ENCODE measurements at regions not wholly inside any gene's neighbourhood (a gene's known extent, or its start where the extent isn't known, plus 50 kb on each side); places are given as distances from the start of the nearest gene placed in this dataset.
"Not testable (repeated sequence)": the region's sequence is repeated elsewhere in the genome, so short reads cannot be mapped to it uniquely, and the experiment has no call there.

GRCh38 chr5:57937501-57938173 lies 455.0 kb upstream of the ACTBL2 start:
- CTCF ChIA-PET: interaction anchor here (1.1 to 1.3 kb wide), 2 partner anchors 9 to 14 kb away, joined by 3 to 5 read pairs; no protein-coding TSS in a partner anchor

GRCh38 chr5:57937025-57937424 lies 454.4 kb upstream of the ACTBL2 start:
- peaks cover 0 to 4% (median 2%) of the 10 kb centered on the region in 4 experiments for H3K4me1 ChIP-seq (ENCODE audit: control extremely low read depth in 1 of 4, control insufficient read depth in 4 of 4, insufficient read depth in 4 of 4, low read length in 3 of 4)
- CTCF ChIA-PET: interaction anchor here (1.1 kb wide), 1 partner anchor 14 kb away, joined by 3 read pairs; no protein-coding TSS in a partner anchor
- no peaks in the 10 kb centered on the region for H3K27me3 ChIP-seq (replicated peaks in 2 of 5; ENCODE audit: control insufficient read depth in 4 of 5, insufficient read depth in 5 of 5, low read length in 4 of 5)
- DNase-seq: no peak
- H3K27ac ChIP-seq (ENCODE audit: insufficient read depth in 1 of 2, low read depth in 1 of 2, low read length in 2 of 2, poor library complexity in 1 of 2, severe bottlenecking in 2 of 2): no peak overlapping the region
- H3K9me3 ChIP-seq (ENCODE audit: control extremely low read depth in 1 of 5, control insufficient read depth in 4 of 5, insufficient read depth in 2 of 5, low read depth in 1 of 5, low read length in 4 of 5): no peaks in the 10 kb centered on the region
- WGBS (ENCODE audit: insufficient coverage): 100% methylated on average over 1 of the region's 3 CpGs
- H3K4me3 ChIP-seq (ENCODE audit: control insufficient read depth in 1 of 7, extremely low read depth in 1 of 7, insufficient read depth in 4 of 7, low read depth in 2 of 7, low read length in 6 of 7): no peak overlapping the region
- no peaks in the 10 kb centered on the region for H3K36me3 ChIP-seq (ENCODE audit: control insufficient read depth in 4 of 4, insufficient read depth in 4 of 4, low read length in 3 of 4)
- POLR2A ChIA-PET: no interaction called here

More at GRCh38 chr5:57937501-57938173, 455.0 kb upstream of the ACTBL2 start:
- Histone ChIP-seq H3K9me3 (ENCODE audit: control extremely low read depth in 1 of 5, control insufficient read depth in 4 of 5, insufficient read depth in 2 of 5, low read depth in 1 of 5, low read length in 4 of 5) (no peaks in the 10 kb centered on the region), H3K27ac (ENCODE audit: insufficient read depth in 1 of 2, low read depth in 1 of 2, low read length in 2 of 2, poor library complexity in 1 of 2, severe bottlenecking in 2 of 2) (no peak overlapping the region), H3K36me3 (ENCODE audit: control insufficient read depth in 4 of 4, insufficient read depth in 4 of 4, low read length in 3 of 4) (no peaks in the 10 kb centered on the region), H3K4me3 (ENCODE audit: control insufficient read depth in 1 of 7, extremely low read depth in 1 of 7, insufficient read depth in 4 of 7, low read depth in 2 of 7, low read length in 6 of 7) (no peak overlapping the region), H3K4me1 (ENCODE audit: control extremely low read depth in 1 of 4, control insufficient read depth in 4 of 4, insufficient read depth in 4 of 4, low read length in 3 of 4) (peaks cover 0 to 4% (median 2%) of the 10 kb centered on the region in 4 experiments), H3K27me3 (replicated peaks in 2 of 5; ENCODE audit: control insufficient read depth in 4 of 5, insufficient read depth in 5 of 5, low read length in 4 of 5) (no peaks in the 10 kb centered on the region)
- POLR2A ChIA-PET: no interaction called here
- WGBS (ENCODE audit: insufficient coverage): no CpG with 5 or more reads among the region's 4 CpGs
- no peak for DNase-seq

GRCh38 chr5:57932761-57933160 lies 450.1 kb upstream of the ACTBL2 start:
- no peak for DNase-seq
- Histone ChIP-seq H3K4me3 (ENCODE audit: control insufficient read depth in 1 of 7, extremely low read depth in 1 of 7, insufficient read depth in 4 of 7, low read depth in 2 of 7, low read length in 6 of 7) (no peak overlapping the region), H3K27me3 (replicated peaks in 2 of 5; ENCODE audit: control insufficient read depth in 4 of 5, insufficient read depth in 5 of 5, low read length in 4 of 5) (no peaks in the 10 kb centered on the region), H3K27ac (ENCODE audit: insufficient read depth in 1 of 2, low read depth in 1 of 2, low read length in 2 of 2, poor library complexity in 1 of 2, severe bottlenecking in 2 of 2) (no peak overlapping the region), H3K36me3 (ENCODE audit: control insufficient read depth in 4 of 4, insufficient read depth in 4 of 4, low read length in 3 of 4) (no peaks in the 10 kb centered on the region), H3K4me1 (ENCODE audit: control extremely low read depth in 1 of 4, control insufficient read depth in 4 of 4, insufficient read depth in 4 of 4, low read length in 3 of 4) (peaks cover 0 to 4% (median 0%) of the 10 kb centered on the region in 4 experiments), H3K9me3 (ENCODE audit: control extremely low read depth in 1 of 5, control insufficient read depth in 4 of 5, insufficient read depth in 2 of 5, low read depth in 1 of 5, low read length in 4 of 5) (no peaks in the 10 kb centered on the region)
- POLR2A ChIA-PET: no interaction called here
- WGBS (ENCODE audit: insufficient coverage): 100% methylated on average over 1 of the region's 3 CpGs
- CTCF ChIA-PET: interaction anchor here (1.0 kb wide), 1 partner anchor 10 kb away, joined by 3 read pairs; no protein-coding TSS in a partner anchor

GRCh38 chr5:57931807-57932206 lies 449.2 kb upstream of the ACTBL2 start:
- ChIA-PET CTCF (interaction anchor here (1.0 kb wide), 1 partner anchor 19 kb away, joined by 4 read pairs; no protein-coding TSS in a partner anchor), POLR2A (no interaction called here)
- DNase-seq: peak in 1 of 3 donors; percentile 25
- no peaks in the 10 kb centered on the region for H3K36me3 ChIP-seq (ENCODE audit: control insufficient read depth in 4 of 4, insufficient read depth in 4 of 4, low read length in 3 of 4)
- H3K27ac ChIP-seq (ENCODE audit: insufficient read depth in 1 of 2, low read depth in 1 of 2, low read length in 2 of 2, poor library complexity in 1 of 2, severe bottlenecking in 2 of 2): no peak overlapping the region
- H3K27me3 ChIP-seq (replicated peaks in 2 of 5; ENCODE audit: control insufficient read depth in 4 of 5, insufficient read depth in 5 of 5, low read length in 4 of 5): no peaks in the 10 kb centered on the region
- no peak overlapping the region for H3K4me3 ChIP-seq (ENCODE audit: control insufficient read depth in 1 of 7, extremely low read depth in 1 of 7, insufficient read depth in 4 of 7, low read depth in 2 of 7, low read length in 6 of 7)
- peaks cover 0 to 4% (median 0%) of the 10 kb centered on the region in 4 experiments for H3K4me1 ChIP-seq (ENCODE audit: control extremely low read depth in 1 of 4, control insufficient read depth in 4 of 4, insufficient read depth in 4 of 4, low read length in 3 of 4)
- WGBS (ENCODE audit: insufficient coverage): no CpG with 5 or more reads among the region's 1 CpG
- no peaks in the 10 kb centered on the region for H3K9me3 ChIP-seq (ENCODE audit: control extremely low read depth in 1 of 5, control insufficient read depth in 4 of 5, insufficient read depth in 2 of 5, low read depth in 1 of 5, low read length in 4 of 5)

GRCh38 chr5:57931352-57931751 lies 448.7 kb upstream of the ACTBL2 start:
- ChIA-PET CTCF (interaction anchor here (1.0 kb wide), 1 partner anchor 20 kb away, joined by 4 read pairs; no protein-coding TSS in a partner anchor), POLR2A (no interaction called here)
- H3K27me3 ChIP-seq (replicated peaks in 2 of 5; ENCODE audit: control insufficient read depth in 4 of 5, insufficient read depth in 5 of 5, low read length in 4 of 5): no peaks in the 10 kb centered on the region

GRCh38 chr5:57929271-57929670 lies 446.7 kb upstream of the ACTBL2 start:
- no peaks in the 10 kb centered on the region for H3K4me1 ChIP-seq (ENCODE audit: control extremely low read depth in 1 of 4, control insufficient read depth in 4 of 4, insufficient read depth in 4 of 4, low read length in 3 of 4)
- no peak overlapping the region for H3K4me3 ChIP-seq (ENCODE audit: control insufficient read depth in 1 of 7, extremely low read depth in 1 of 7, insufficient read depth in 4 of 7, low read depth in 2 of 7, low read length in 6 of 7)
- WGBS (ENCODE audit: insufficient coverage): 100% methylated on average over 1 of the region's 5 CpGs
- no peaks in the 10 kb centered on the region for H3K36me3 ChIP-seq (ENCODE audit: control insufficient read depth in 4 of 4, insufficient read depth in 4 of 4, low read length in 3 of 4)
- no peaks in the 10 kb centered on the region for H3K9me3 ChIP-seq (ENCODE audit: control extremely low read depth in 1 of 5, control insufficient read depth in 4 of 5, insufficient read depth in 2 of 5, low read depth in 1 of 5, low read length in 4 of 5)
- no peak overlapping the region for H3K27ac ChIP-seq (ENCODE audit: insufficient read depth in 1 of 2, low read depth in 1 of 2, low read length in 2 of 2, poor library complexity in 1 of 2, severe bottlenecking in 2 of 2)
- DNase-seq: no peak
- POLR2A ChIA-PET: no interaction called here
- CTCF ChIA-PET: no interaction called here
- no peaks in the 10 kb centered on the region for H3K27me3 ChIP-seq (replicated peaks in 2 of 5; ENCODE audit: control insufficient read depth in 4 of 5, insufficient read depth in 5 of 5, low read length in 4 of 5)

More at GRCh38 chr5:57931352-57931751, 448.7 kb upstream of the ACTBL2 start:
- DNase-seq: no peak
- no peaks in the 10 kb centered on the region for H3K36me3 ChIP-seq (ENCODE audit: control insufficient read depth in 4 of 4, insufficient read depth in 4 of 4, low read length in 3 of 4)
- no peak overlapping the region for H3K4me3 ChIP-seq (ENCODE audit: control insufficient read depth in 1 of 7, extremely low read depth in 1 of 7, insufficient read depth in 4 of 7, low read depth in 2 of 7, low read length in 6 of 7)
- H3K27ac ChIP-seq (ENCODE audit: insufficient read depth in 1 of 2, low read depth in 1 of 2, low read length in 2 of 2, poor library complexity in 1 of 2, severe bottlenecking in 2 of 2): no peak overlapping the region
- peaks cover 0 to 4% (median 0%) of the 10 kb centered on the region in 4 experiments for H3K4me1 ChIP-seq (ENCODE audit: control extremely low read depth in 1 of 4, control insufficient read depth in 4 of 4, insufficient read depth in 4 of 4, low read length in 3 of 4)
- no peaks in the 10 kb centered on the region for H3K9me3 ChIP-seq (ENCODE audit: control extremely low read depth in 1 of 5, control insufficient read depth in 4 of 5, insufficient read depth in 2 of 5, low read depth in 1 of 5, low read length in 4 of 5)

- H3K9me3 ChIP-seq (ENCODE audit: control extremely low read depth in 1 of 5, control insufficient read depth in 4 of 5, insufficient read depth in 2 of 5, low read depth in 1 of 5, low read length in 4 of 5); H3K27me3 ChIP-seq (replicated peaks in 2 of 5; ENCODE audit: control insufficient read depth in 4 of 5, insufficient read depth in 5 of 5, low read length in 4 of 5); H3K36me3 ChIP-seq (ENCODE audit: control insufficient read depth in 4 of 4, insufficient read depth in 4 of 4, low read length in 3 of 4); H3K4me1 ChIP-seq (ENCODE audit: control extremely low read depth in 1 of 4, control insufficient read depth in 4 of 4, insufficient read depth in 4 of 4, low read length in 3 of 4); H3K4me3 ChIP-seq (ENCODE audit: control insufficient read depth in 1 of 7, extremely low read depth in 1 of 7, insufficient read depth in 4 of 7, low read depth in 2 of 7, low read length in 6 of 7); CTCF ChIA-PET; H3K27ac ChIP-seq (ENCODE audit: insufficient read depth in 1 of 2, low read depth in 1 of 2, low read length in 2 of 2, poor library complexity in 1 of 2, severe bottlenecking in 2 of 2); DNase-seq; POLR2A ChIA-PET: not testable (repeated sequence)
- WGBS (ENCODE audit: insufficient coverage): 96% methylated on average over 5 of the region's 6 CpGs
These were observed 440.5 kb upstream of the ACTBL2 start for GRCh38 chr5:57923094-57923493.

All from common myeloid progenitor, CD34-positive (primary cell).